K562 (cell line): ENCODE measurements at regions not wholly inside any gene's neighbourhood (a gene's known extent, or its start where the extent isn't known, plus 50 kb on each side); places are given as distances from the start of the nearest gene placed in this dataset.

Experiments
- ATAC-seq: fragments of 200-7000 bp; cut with Tn5 transposase; 3 replicates; pipeline ENCODE4 v1.9.1; 2020; ENCODE audit warnings: moderate library complexity
- BruUV-seq: library from RNA; stranded (reverse); fragments of 400-500 nt; replicated peaks from 2 replicates; lab custom pipeline; 2021; lab: Mats Ljungman, UMichigan
- CTCF ChIA-PET: fragments of 300-600 bp; formaldehyde crosslinking; extraction: SDS; loops from one replicate; lab custom pipeline; 2021; ENCODE audit warnings: low intra/inter-chr PET ratio; lab: Yijun Ruan, JAX
- POLR2A ChIA-PET: fragments of 300-600, 350-650 bp; sonication (Branson Sonifier 250); formaldehyde crosslinking; extraction: SDS; loops from one replicate; lab custom pipeline; 2021; ENCODE audit warnings: antibody characterized with exemption, inconsistent platforms; lab: Yijun Ruan, JAX
- DNase-seq, 4 experiments: peaks; one replicate each; pipeline versions ENCODE4 v3.0.0 to v3.0.0-alpha.2; 2011 to 2018; ENCODE audit warnings: low spot score in 3 of 4, mixed read lengths in 3 of 4; ENCODE audit errors: extremely low read depth in 1 of 4
- FAIRE-seq: peaks from 2 replicates; lab custom pipeline; 2011; peaks lifted over from hg19 to GRCh38; lab: Jason Lieb, UNC
- H2AFZ ChIP-seq: 2 replicates; pipeline ENCODE4 v1.6.0; 2011; ENCODE audit warnings: low read depth, low read length, control low read depth, inconsistent platforms
- H3K27ac ChIP-seq: fragments of 200-600 bp; 3 replicates; pipeline ENCODE4 v1.8.0; 2011; ENCODE audit warnings: low read depth, mild to moderate bottlenecking, control low read depth, inconsistent platforms, low read length, moderate library complexity, mixed read lengths; ENCODE audit errors: extremely low read depth
- H3K27me3 ChIP-seq, 2 experiments: fragments of 300-600 bp in 1 of 2; 2 replicates in 1 of 2; 3 replicates in 1 of 2; pipeline versions ENCODE4 v1.6.0 to v1.8.0; 2011; ENCODE audit warnings: inconsistent platforms in 2 of 2, low read length in 2 of 2, mild to moderate bottlenecking in 1 of 2, mixed read lengths in 1 of 2, moderate library complexity in 1 of 2; ENCODE audit not compliant: control insufficient read depth in 2 of 2, insufficient read depth in 2 of 2
- H3K36me3 ChIP-seq: fragments of 300-600 bp; 3 replicates; pipeline ENCODE4 v1.8.0; 2011; ENCODE audit warnings: mild to moderate bottlenecking, low read length, inconsistent platforms; ENCODE audit not compliant: control insufficient read depth, insufficient read depth
- H3K4me1 ChIP-seq, 2 experiments: fragments of 200-600 bp in 1 of 2; replicated peaks in 1 of 2; 2 replicates in 1 of 2; 3 replicates in 1 of 2; pipeline versions ENCODE4 v1.5.1 to v1.8.0; 2011; ENCODE audit warnings: inconsistent platforms in 2 of 2, low read length in 2 of 2, mild to moderate bottlenecking in 1 of 2, mixed read lengths in 1 of 2, moderate library complexity in 1 of 2; ENCODE audit not compliant: control insufficient read depth in 2 of 2, insufficient read depth in 2 of 2
- H3K4me2 ChIP-seq: 2 replicates; pipeline ENCODE4 v1.6.1; 2011; ENCODE audit warnings: low read length, control low read depth, inconsistent platforms, mixed read lengths; ENCODE audit not compliant: insufficient read depth
- H3K4me3 ChIP-seq: fragments of 200-600 bp; sonication (generic), shearing (Covaris generic); 2 replicates; pipeline ENCODE4 v1.5.1; 2016; ENCODE audit warnings: control low read depth, inconsistent platforms
- H3K79me2 ChIP-seq: fragments of 200-600 bp; 3 replicates; pipeline ENCODE4 v1.8.0; 2011; ENCODE audit warnings: low read length, inconsistent platforms; ENCODE audit not compliant: control insufficient read depth, insufficient read depth
- H3K9ac ChIP-seq, 2 experiments: 2 replicates each; pipeline versions ENCODE4 v1.6.0 to v1.6.1; 2011; ENCODE audit warnings: low read depth in 2 of 2, low read length in 2 of 2, control low read depth in 1 of 2, inconsistent platforms in 1 of 2, mild to moderate bottlenecking in 1 of 2, mixed read lengths in 1 of 2; ENCODE audit not compliant: insufficient read depth in 1 of 2
- H3K9me1 ChIP-seq: one replicate; pipeline ENCODE4 v1.6.0; 2011; ENCODE audit warnings: inconsistent platforms, mild to moderate bottlenecking, low read length, moderate library complexity; ENCODE audit not compliant: control insufficient read depth, insufficient read depth
- H3K9me3 ChIP-seq: replicated peaks from 2 replicates; pipeline ENCODE4 v1.5.1; 2011; ENCODE audit warnings: low read depth, low read length, inconsistent platforms; ENCODE audit not compliant: control insufficient read depth, insufficient read depth
- H4K20me1 ChIP-seq: replicated peaks from 2 replicates; pipeline ENCODE4 v1.6.1; 2011; ENCODE audit warnings: low read length, inconsistent platforms, mixed read lengths; ENCODE audit not compliant: control insufficient read depth, insufficient read depth
- CSDE1 ChIP-seq, 2 experiments: fragments of 450-650 bp; IDR thresholded peaks; 2 replicates each; pipeline ENCODE4 v1.6.1; 2016; ENCODE audit warnings: mild to moderate bottlenecking in 1 of 2
- GTF2B ChIP-seq: IDR thresholded peaks from 2 replicates; pipeline ENCODE4 v1.6.1; 2011; ENCODE audit not compliant: insufficient read length; ENCODE audit errors: extremely low read depth
- HNRNPUL1 ChIP-seq: fragments of 200-400 bp; formaldehyde crosslinking; IDR thresholded peaks from 2 replicates; pipeline ENCODE4 v1.6.1; 2017; ENCODE audit warnings: low read length
- MAX ChIP-seq: sonication (generic); formaldehyde crosslinking; IDR thresholded peaks from 2 replicates; pipeline ENCODE4 v1.9.0; 2022; ENCODE audit warnings: mild to moderate bottlenecking, missing genetic modification reagents
- RBM34 ChIP-seq: fragments of 200-400 bp; formaldehyde crosslinking; IDR thresholded peaks from 2 replicates; pipeline ENCODE4 v1.6.1; 2018; ENCODE audit warnings: low read length, borderline replicate concordance; ENCODE audit not compliant: insufficient read depth
- SMARCC2 ChIP-seq: fragments of 450-650 bp; IDR thresholded peaks from 2 replicates; pipeline ENCODE4 v1.6.1; 2017; ENCODE audit warnings: antibody characterized with exemption, moderate library complexity, mild to moderate bottlenecking, low read depth
- XRCC5 ChIP-seq: fragments of 200-400 bp; formaldehyde crosslinking; IDR thresholded peaks from 2 replicates; pipeline ENCODE4 v1.6.1; 2017; ENCODE audit warnings: low read depth, mild to moderate bottlenecking, low read length
- ZBTB5 ChIP-seq: fragments of 450-650 bp; IDR thresholded peaks from 2 replicates; pipeline ENCODE4 v1.6.1; 2017; ENCODE audit warnings: antibody characterized with exemption
- ZNF407 ChIP-seq: fragments of 450-650 bp; IDR thresholded peaks from 2 replicates; pipeline ENCODE4 v1.6.1; 2016; ENCODE audit warnings: low read depth
- WGBS: fragments of 100-300 bp; shearing (Covaris generic); methylation state at CpG from one replicate; pipeline ENCODE4 v1.1.6; 2016; ENCODE audit warnings: low coverage, mixed read lengths; ENCODE audit not compliant: insufficient coverage; ENCODE audit errors: missing lambda C conversion rate; 5-methylcytosine and 5-hydroxymethylcytosine counted together
- in situ Hi-C: fragments of 300-500 bp; cut with MboI; formaldehyde crosslinking; loops from 4 replicates; pipeline ENCODE4 v1.15.0; 2018; ENCODE audit warnings: inconsistent platforms, mixed read lengths
- intact Hi-C: fragments of 100-400 bp; cut with micrococcal nuclease; formaldehyde crosslinking; loops from 2 replicates; pipeline ENCODE4 v1.14.2; 2022

- TF ChIP-seq ZBTB5 (no peak), SMARCC2 (no peak), GTF2B (no peak)
Observed at GRCh38 chr13:99752373-99752772, 219.2 kb downstream of the ZIC5 start (continued).

- no peak overlapping the region for H3K9ac ChIP-seq
- ChIA-PET CTCF (interaction anchor here (0.6 kb wide), 1 partner anchor 1844 kb away, joined by 4 read pairs; no protein-coding TSS in a partner anchor), POLR2A (no interaction called here)
- FAIRE-seq (no peak), DNase-seq (no peak), ATAC-seq (no peak)
- no peaks in the 10 kb centered on the region for H3K79me2 ChIP-seq
- H3K36me3 ChIP-seq, result no peaks in the 10 kb centered on the region
- intact Hi-C loops (no loop called here), in situ Hi-C loops (no loop called here)
- 12% methylated on average over 10 of the region's 10 CpGs for WGBS
- H3K9me1 ChIP-seq, result no peaks in the 10 kb centered on the region
- no TSS peak for BruUV-seq
- no peaks in the 10 kb centered on the region for H3K9me3 ChIP-seq
- no peak overlapping the region for H2AFZ ChIP-seq
- H3K27ac ChIP-seq, result no peak overlapping the region
- no peak overlapping the region for H3K4me3 ChIP-seq
- H3K4me1 ChIP-seq, result no peaks in the 10 kb centered on the region; a peak in 1 of 5 replicates
- no peak overlapping the region for H3K4me2 ChIP-seq
- no peaks in the 10 kb centered on the region for H4K20me1 ChIP-seq
- peaks cover 0 to 15% of the 10 kb centered on the region in 2 experiments; a peak in 2 of 5 replicates for H3K27me3 ChIP-seq
- TF ChIP-seq XRCC5 (no peak), ZNF407 (no peak), RBM34 (no peak), HNRNPUL1 (no peak), MAX (CRISPR knock-in tag) (no peak), CSDE1 (IDR thresholded peaks at IDR 0.05) (no peak)
Observed at GRCh38 chr13:99751517-99752199, 219.9 kb downstream of the ZIC5 start.
